DND-41 (cell line): ENCODE measurements at regions not wholly inside any gene's neighbourhood (a gene's known extent, or its start where the extent isn't known, plus 50 kb on each side); places are given as distances from the start of the nearest gene placed in this dataset.

Experiments
- EZH2 ChIP-seq: IDR thresholded peaks from 3 replicates; pipeline ENCODE4 v1.6.1; 2012; ENCODE audit warnings: borderline replicate concordance, low read depth, mild to moderate bottlenecking, moderate library complexity, low read length, inconsistent platforms; ENCODE audit not compliant: severe bottlenecking
- TF ChIP-seq, protein P1 (sequence below): IDR thresholded peaks from 2 replicates; pipeline ENCODE4 v1.5.1; 2012; ENCODE audit warnings: borderline replicate concordance, low read length, moderate library complexity, mild to moderate bottlenecking; ENCODE audit not compliant: poor library complexity, severe bottlenecking; ENCODE audit errors: extremely low read depth

- TF ChIP-seq, protein P1, sequence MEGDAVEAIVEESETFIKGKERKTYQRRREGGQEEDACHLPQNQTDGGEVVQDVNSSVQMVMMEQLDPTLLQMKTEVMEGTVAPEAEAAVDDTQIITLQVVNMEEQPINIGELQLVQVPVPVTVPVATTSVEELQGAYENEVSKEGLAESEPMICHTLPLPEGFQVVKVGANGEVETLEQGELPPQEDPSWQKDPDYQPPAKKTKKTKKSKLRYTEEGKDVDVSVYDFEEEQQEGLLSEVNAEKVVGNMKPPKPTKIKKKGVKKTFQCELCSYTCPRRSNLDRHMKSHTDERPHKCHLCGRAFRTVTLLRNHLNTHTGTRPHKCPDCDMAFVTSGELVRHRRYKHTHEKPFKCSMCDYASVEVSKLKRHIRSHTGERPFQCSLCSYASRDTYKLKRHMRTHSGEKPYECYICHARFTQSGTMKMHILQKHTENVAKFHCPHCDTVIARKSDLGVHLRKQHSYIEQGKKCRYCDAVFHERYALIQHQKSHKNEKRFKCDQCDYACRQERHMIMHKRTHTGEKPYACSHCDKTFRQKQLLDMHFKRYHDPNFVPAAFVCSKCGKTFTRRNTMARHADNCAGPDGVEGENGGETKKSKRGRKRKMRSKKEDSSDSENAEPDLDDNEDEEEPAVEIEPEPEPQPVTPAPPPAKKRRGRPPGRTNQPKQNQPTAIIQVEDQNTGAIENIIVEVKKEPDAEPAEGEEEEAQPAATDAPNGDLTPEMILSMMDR = no peak
- TF ChIP-seq EZH2 = no peak
Observed at GRCh38 chr12:113697651-113698509, 226.2 kb upstream of the LHX5 start.
